ENCODE measurements at regions not wholly inside any gene's neighbourhood (a gene's known extent, or its start where the extent isn't known, plus 50 kb on each side); places are given as distances from the start of the nearest gene placed in this dataset.

DNA sequence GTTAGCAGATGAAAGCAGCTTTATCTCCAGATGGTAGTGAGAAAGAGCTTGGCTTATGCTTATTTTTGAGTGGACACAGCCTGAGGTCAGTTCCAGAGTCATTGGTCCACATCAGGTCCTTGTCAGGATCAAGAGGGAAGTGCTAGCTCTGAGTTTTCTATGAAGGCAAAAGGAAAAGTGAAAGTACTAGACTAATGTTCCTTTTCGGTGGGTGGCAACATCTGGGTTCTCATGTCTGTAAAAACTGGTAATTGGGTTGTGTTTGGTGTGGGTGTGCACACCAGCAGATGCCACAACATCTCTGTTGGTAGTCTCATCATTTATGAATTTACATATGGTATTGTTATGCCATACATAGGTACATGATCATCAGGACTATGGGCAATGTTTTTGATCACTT, 210.5 kb downstream of the PWWP3B start:
- TF ChIP-seq, protein P1, sequence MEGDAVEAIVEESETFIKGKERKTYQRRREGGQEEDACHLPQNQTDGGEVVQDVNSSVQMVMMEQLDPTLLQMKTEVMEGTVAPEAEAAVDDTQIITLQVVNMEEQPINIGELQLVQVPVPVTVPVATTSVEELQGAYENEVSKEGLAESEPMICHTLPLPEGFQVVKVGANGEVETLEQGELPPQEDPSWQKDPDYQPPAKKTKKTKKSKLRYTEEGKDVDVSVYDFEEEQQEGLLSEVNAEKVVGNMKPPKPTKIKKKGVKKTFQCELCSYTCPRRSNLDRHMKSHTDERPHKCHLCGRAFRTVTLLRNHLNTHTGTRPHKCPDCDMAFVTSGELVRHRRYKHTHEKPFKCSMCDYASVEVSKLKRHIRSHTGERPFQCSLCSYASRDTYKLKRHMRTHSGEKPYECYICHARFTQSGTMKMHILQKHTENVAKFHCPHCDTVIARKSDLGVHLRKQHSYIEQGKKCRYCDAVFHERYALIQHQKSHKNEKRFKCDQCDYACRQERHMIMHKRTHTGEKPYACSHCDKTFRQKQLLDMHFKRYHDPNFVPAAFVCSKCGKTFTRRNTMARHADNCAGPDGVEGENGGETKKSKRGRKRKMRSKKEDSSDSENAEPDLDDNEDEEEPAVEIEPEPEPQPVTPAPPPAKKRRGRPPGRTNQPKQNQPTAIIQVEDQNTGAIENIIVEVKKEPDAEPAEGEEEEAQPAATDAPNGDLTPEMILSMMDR (conservative IDR thresholded peaks at IDR 0.05; ENCODE audit: low read length): no peak
- no peak for TF ChIP-seq EZH2phosphoT487 (IDR thresholded peaks at IDR 0.05; ENCODE audit: borderline replicate concordance)

Measured in Loucy (cell line).